PFSK-1 (cell line): ENCODE measurements at regions not wholly inside any gene's neighbourhood (a gene's known extent, or its start where the extent isn't known, plus 50 kb on each side); places are given as distances from the start of the nearest gene placed in this dataset.

Experiments used
- FOXP2 ChIP-seq: optimal IDR thresholded peaks from 2 replicates; pipeline ENCODE3; 2011; ENCODE audit warnings: borderline replicate concordance, control low read depth, inconsistent platforms; ENCODE audit not compliant: insufficient read depth; ENCODE audit errors: extremely low read length, extremely low read depth
- POLR2AphosphoS5 ChIP-seq: IDR thresholded peaks from 2 replicates; pipeline ENCODE4 v1.6.1; 2012; ENCODE audit warnings: low read depth, mild to moderate bottlenecking, control low read depth, low read length, moderate library complexity
- REST ChIP-seq, 2 experiments: IDR thresholded peaks; 2 replicates each; pipeline versions ENCODE4 v1.6.1 to v1.8.0; 2011 to 2012; ENCODE audit warnings: low read depth in 2 of 2, low read length in 2 of 2, control low read depth in 1 of 2, inconsistent platforms in 1 of 2, mild to moderate bottlenecking in 1 of 2, moderate library complexity in 1 of 2; ENCODE audit not compliant: insufficient read depth in 1 of 2
- SIN3A ChIP-seq: IDR thresholded peaks from 2 replicates; pipeline ENCODE4 v1.6.1; 2012; ENCODE audit warnings: mild to moderate bottlenecking, low read length, moderate library complexity, borderline replicate concordance; ENCODE audit not compliant: insufficient read depth
- TAF1 ChIP-seq: IDR thresholded peaks from 2 replicates; pipeline ENCODE4 v1.6.1; 2012; ENCODE audit warnings: low read length, control low read depth, borderline replicate concordance; ENCODE audit not compliant: insufficient read depth

- no peak for TF ChIP-seq TAF1
These were observed 55.9 kb upstream of the SLC66A3 start for GRCh38 chr2:11099122-11100065.

DNA sequence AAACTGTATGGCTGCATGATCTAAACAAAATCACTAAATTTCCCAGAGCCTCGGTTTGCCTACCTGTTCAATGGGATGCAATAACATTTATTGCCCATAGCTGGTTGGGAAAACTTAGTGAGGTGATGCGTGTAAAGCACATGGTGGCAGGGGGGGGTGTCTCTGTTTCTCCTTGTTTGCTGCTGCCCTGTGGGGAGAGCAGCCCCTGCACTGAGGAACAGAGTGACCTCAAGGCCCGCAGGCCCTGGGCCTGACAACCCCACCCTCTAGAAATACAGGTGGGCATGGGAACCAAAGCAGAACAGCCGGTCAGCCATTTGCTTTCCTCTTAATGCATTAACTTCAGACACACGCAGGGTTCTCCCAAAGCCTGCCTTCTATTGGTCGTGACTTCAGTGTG lies 55.1 kb upstream of the SLC66A3 start:
- no peak for TF ChIP-seq REST (IDR thresholded peaks at IDR 0.05; ENCODE audit: insufficient read depth in 1 of 2, low read depth in 2 of 2, low read length in 2 of 2)
- no peak for TF ChIP-seq TAF1

DNA sequence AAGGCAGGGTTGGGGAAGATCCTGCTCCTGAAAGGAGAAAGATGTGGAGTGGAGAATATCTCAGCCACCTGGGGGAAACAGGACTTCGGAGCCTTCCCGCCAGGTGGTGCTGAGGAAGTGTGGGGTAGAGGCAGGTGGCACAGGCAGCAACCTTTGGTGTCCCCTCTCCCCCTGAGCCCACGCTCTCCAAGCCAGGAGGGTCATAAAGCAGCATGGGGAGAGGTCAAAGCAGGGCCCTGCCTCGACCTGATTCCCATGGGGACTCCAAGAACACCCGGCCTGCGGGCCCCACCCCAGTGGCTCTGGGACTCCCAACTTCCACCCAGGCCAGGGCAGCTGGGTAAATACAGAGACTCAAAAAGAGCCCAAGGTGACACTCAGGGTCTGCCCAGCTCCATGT lies 54.3 kb upstream of the SLC66A3 start:
- TF ChIP-seq POLR2AphosphoS5 (no peak), SIN3A (no peak), FOXP2 (no peak), REST (IDR thresholded peaks at IDR 0.05; ENCODE audit: insufficient read depth in 1 of 2, low read depth in 2 of 2, low read length in 2 of 2) (no peak)

GRCh38 chr2:11101430-11101829 lies 53.8 kb upstream of the SLC66A3 start:
- no peak for TF ChIP-seq SIN3A
- TF ChIP-seq TAF1 = no peak
- no peak for TF ChIP-seq FOXP2
- TF ChIP-seq POLR2AphosphoS5 = no peak
- TF ChIP-seq REST (IDR thresholded peaks at IDR 0.05; ENCODE audit: insufficient read depth in 1 of 2, low read depth in 2 of 2, low read length in 2 of 2) = no peak

DNA sequence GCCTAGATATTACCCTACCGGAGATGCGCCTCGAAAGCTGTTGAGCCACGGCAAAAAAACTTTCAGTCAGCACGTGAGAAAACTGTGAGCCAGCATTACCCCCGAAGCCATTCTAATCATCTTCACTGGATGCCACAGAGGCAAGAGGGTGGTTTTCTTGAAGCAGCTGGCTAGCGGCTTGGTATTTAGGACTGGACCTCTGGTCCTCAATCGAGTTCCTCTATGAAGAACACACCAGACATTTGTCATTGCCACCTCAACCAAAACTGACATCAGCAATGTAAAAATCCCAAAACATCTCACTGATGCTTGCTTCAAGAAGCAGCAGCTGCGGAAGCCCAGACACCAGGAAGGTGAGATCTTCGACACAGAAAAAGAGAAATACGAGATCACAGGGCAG lies 52.8 kb upstream of the SLC66A3 start:
- TF ChIP-seq SIN3A (no peak), TAF1 (no peak), FOXP2 (no peak)

DNA sequence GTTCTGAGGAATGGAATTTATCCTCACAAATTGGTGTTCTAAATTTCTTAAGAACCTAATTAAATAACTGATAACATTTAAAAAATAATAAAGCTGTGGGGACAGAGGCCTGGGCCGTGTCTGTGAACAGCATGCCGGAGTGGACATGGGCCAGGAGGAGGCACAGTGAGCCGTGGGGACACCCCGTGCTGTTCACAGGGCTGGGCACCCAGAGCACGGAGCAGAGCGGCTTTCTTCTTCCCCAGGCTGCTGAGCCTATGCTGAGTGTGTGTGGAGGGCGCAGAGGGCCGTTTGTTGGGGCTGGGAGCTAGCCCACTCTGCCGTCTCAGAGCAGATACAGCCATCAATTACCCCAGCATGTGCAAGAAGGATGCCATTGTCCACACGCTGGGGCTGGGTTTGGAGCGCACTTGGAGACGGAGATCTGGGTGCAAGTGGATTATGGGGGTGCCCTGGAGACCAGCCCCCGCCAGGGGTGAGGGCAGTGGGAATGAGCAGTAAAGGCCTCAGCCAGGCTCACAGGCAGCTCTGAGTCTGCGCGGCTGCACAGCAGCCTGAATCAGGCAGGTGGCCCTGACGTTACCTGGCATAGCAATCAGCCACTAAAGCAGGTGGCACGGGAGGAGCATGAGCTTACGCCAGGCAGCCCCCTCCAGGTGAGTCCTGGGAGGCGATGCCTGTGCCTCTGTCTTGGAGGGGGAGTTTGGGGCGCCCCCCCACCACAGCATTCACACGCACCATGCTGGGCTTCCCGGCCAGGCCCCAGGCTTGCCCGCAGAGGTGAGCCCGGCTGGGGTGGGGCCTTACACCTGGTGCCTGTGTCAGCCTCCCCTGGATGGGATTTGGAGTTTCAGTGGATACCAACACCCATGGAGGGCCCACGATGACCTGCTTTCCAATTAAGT lies 52.1 kb upstream of the SLC66A3 start:
- TF ChIP-seq FOXP2 (no peak), POLR2AphosphoS5 (no peak), SIN3A (no peak), TAF1 (no peak)
